Peyer's patch (tissue), 4 donors: ENCODE measurements at regions not wholly inside any gene's neighbourhood (a gene's known extent, or its start where the extent isn't known, plus 50 kb on each side); places are given as distances from the start of the nearest gene placed in this dataset.

ENCODE experiments used
- DNase-seq, 3 donors: peaks; one replicate each; pipeline ENCODE4 v3.0.0-alpha.2; 2017 to 2019
- H3K27ac ChIP-seq, 4 donors: fragments of 200-600 bp; sonication (generic); one replicate each; pipeline ENCODE4 v1.5.1; 2016 to 2019
- H3K27me3 ChIP-seq, 2 donors: fragments of 200-600 bp; sonication (generic); one replicate each; pipeline ENCODE4 v1.5.1; 2019
- H3K36me3 ChIP-seq, 3 donors: fragments of 200-600 bp; sonication (generic); one replicate each; pipeline ENCODE4 v1.5.1; 2016 to 2019
- H3K4me1 ChIP-seq, 4 donors: fragments of 200-600 bp; sonication (generic); one replicate each; pipeline ENCODE4 v1.5.1; 2016 to 2019
- H3K4me3 ChIP-seq, 4 donors: fragments of 200-600 bp; sonication (generic); 1 replicate in 3 of 4; 2 replicates in 1 of 4; pipeline ENCODE4 v1.5.1; 2016 to 2019; ENCODE audit warnings: mild to moderate bottlenecking in 1 of 4
- H3K9me3 ChIP-seq, 4 donors: fragments of 200-600 bp; sonication (generic); one replicate each; pipeline ENCODE4 v1.5.1; 2016 to 2019; ENCODE audit warnings: mild to moderate bottlenecking in 1 of 4
- CTCF ChIP-seq, 6 experiments: fragments of 450-650 bp in 4 of 6; fragments of 200-600 bp in 2 of 6; sonication (generic) in 1 of 6; IDR thresholded peaks; one replicate each; pipeline ENCODE4 v1.5.1; 2017 to 2019; ENCODE audit warnings: antibody characterized with exemption in 6 of 6, mild to moderate bottlenecking in 3 of 6, moderate library complexity in 1 of 6
- POLR2A ChIP-seq, 2 donors: fragments of 450-650 bp; IDR thresholded peaks; one replicate each; pipeline ENCODE4 v1.5.1; 2017; ENCODE audit warnings: antibody characterized with exemption in 2 of 2, mild to moderate bottlenecking in 2 of 2, moderate library complexity in 2 of 2

- DNase-seq, result no peak
- Histone ChIP-seq H3K9me3 (no peaks in the 10 kb centered on the region), H3K4me1 (no peaks in the 10 kb centered on the region), H3K27me3 (no peaks in the 10 kb centered on the region), H3K36me3 (no peaks in the 10 kb centered on the region), H3K4me3 (no peak overlapping the region), H3K27ac (no peak overlapping the region)
- TF ChIP-seq POLR2A (IDR thresholded peaks at IDR 0.05), result no peak
Measured at GRCh38 chr14:29217813-29218450, 451.3 kb downstream of the FOXG1 start.

- no peaks in the 10 kb centered on the region for H3K36me3 ChIP-seq
- no peak for DNase-seq
- H3K9me3 ChIP-seq, result no peaks in the 10 kb centered on the region
- no peaks in the 10 kb centered on the region for H3K27me3 ChIP-seq
- H3K27ac ChIP-seq, result no peak overlapping the region
- TF ChIP-seq CTCF (IDR thresholded peaks at IDR 0.05), result no peak
- no peak for TF ChIP-seq POLR2A (IDR thresholded peaks at IDR 0.05)
- no peak overlapping the region for H3K4me3 ChIP-seq
- H3K4me1 ChIP-seq, result no peaks in the 10 kb centered on the region
Measured at GRCh38 chr14:29220072-29220471, 453.5 kb downstream of the FOXG1 start.

GRCh38 chr14:29220566-29220965 lies 454.0 kb downstream of the FOXG1 start:
- Histone ChIP-seq H3K27ac (no peak overlapping the region), H3K4me1 (no peaks in the 10 kb centered on the region), H3K27me3 (no peaks in the 10 kb centered on the region), H3K4me3 (no peak overlapping the region), H3K9me3 (no peaks in the 10 kb centered on the region), H3K36me3 (no peaks in the 10 kb centered on the region)
- DNase-seq, result no peak
- no peak for TF ChIP-seq CTCF (IDR thresholded peaks at IDR 0.05)
- TF ChIP-seq POLR2A (IDR thresholded peaks at IDR 0.05), result no peak

GRCh38 chr14:29222006-29222405 lies 455.4 kb downstream of the FOXG1 start:
- no peaks in the 10 kb centered on the region for H3K36me3 ChIP-seq
- no peak for DNase-seq
- TF ChIP-seq CTCF (IDR thresholded peaks at IDR 0.05), result no peak
- no peak for TF ChIP-seq POLR2A (IDR thresholded peaks at IDR 0.05)
- H3K4me1 ChIP-seq, result no peaks in the 10 kb centered on the region
- H3K4me3 ChIP-seq, result no peak overlapping the region
- no peaks in the 10 kb centered on the region for H3K27me3 ChIP-seq
- H3K27ac ChIP-seq, result no peak overlapping the region
- no peaks in the 10 kb centered on the region for H3K9me3 ChIP-seq

GRCh38 chr14:29222671-29223268 lies 456.2 kb downstream of the FOXG1 start:
- Histone ChIP-seq H3K9me3 (no peaks in the 10 kb centered on the region), H3K4me1 (no peaks in the 10 kb centered on the region), H3K4me3 (no peak overlapping the region), H3K27ac (no peak overlapping the region), H3K36me3 (no peaks in the 10 kb centered on the region), H3K27me3 (no peaks in the 10 kb centered on the region)
- no peak for DNase-seq
- peak in 2 of 6 experiments; percentile 4 to 16 for TF ChIP-seq CTCF (IDR thresholded peaks at IDR 0.05)
- TF ChIP-seq POLR2A (IDR thresholded peaks at IDR 0.05), result no peak

- H3K4me3 ChIP-seq, result no peak overlapping the region
- DNase-seq, result no peak
- H3K27me3 ChIP-seq, result no peaks in the 10 kb centered on the region
- H3K4me1 ChIP-seq, result no peaks in the 10 kb centered on the region
- TF ChIP-seq CTCF (IDR thresholded peaks at IDR 0.05), result no peak
- TF ChIP-seq POLR2A (IDR thresholded peaks at IDR 0.05), result no peak
- H3K9me3 ChIP-seq, result no peaks in the 10 kb centered on the region
- no peak overlapping the region for H3K27ac ChIP-seq
- H3K36me3 ChIP-seq, result no peaks in the 10 kb centered on the region
Measured at GRCh38 chr14:29223947-29224346, 457.4 kb downstream of the FOXG1 start.
